VCaP (cell line): ENCODE measurements at regions not wholly inside any gene's neighbourhood (a gene's known extent, or its start where the extent isn't known, plus 50 kb on each side); places are given as distances from the start of the nearest gene placed in this dataset.
"Not testable (repeated sequence)": the region's sequence is repeated elsewhere in the genome, so short reads cannot be mapped to it uniquely, and the experiment has no call there.

ENCODE experiments used
- H3K27ac ChIP-seq: fragments of 450-650 bp; 2 replicates; pipeline ENCODE4 v1.5.1; 2017
- CTCF ChIP-seq: fragments of 450-650 bp; conservative IDR thresholded peaks from 2 replicates; pipeline ENCODE4 v1.5.1; 2017; ENCODE audit warnings: mild to moderate bottlenecking, moderate library complexity

- no peak for TF ChIP-seq CTCF
- H3K27ac ChIP-seq: no peak overlapping the region
Measured at GRCh38 chr3:163521261-163521660, 1557.0 kb downstream of the SI start.

- no peak for TF ChIP-seq CTCF
- no peak overlapping the region for H3K27ac ChIP-seq
Measured at GRCh38 chr3:163518065-163518464, 1560.2 kb downstream of the SI start.

- no peak for TF ChIP-seq CTCF
- no peak overlapping the region for H3K27ac ChIP-seq
Measured at GRCh38 chr3:163513149-163513657, 1565.1 kb downstream of the SI start.

GRCh38 chr3:163508206-163508605, 1570.1 kb downstream of the SI start:
- no peak overlapping the region for H3K27ac ChIP-seq
- no peak for TF ChIP-seq CTCF

GRCh38 chr3:163504974-163505373, 1573.3 kb downstream of the SI start:
- TF ChIP-seq CTCF: no peak
- no peak overlapping the region for H3K27ac ChIP-seq

GRCh38 chr3:163499736-163500219, 1578.5 kb downstream of the SI start:
- H3K27ac ChIP-seq: not testable (repeated sequence)

GRCh38 chr3:163498842-163499735, 1579.2 kb downstream of the SI start:
- not testable (repeated sequence) for H3K27ac ChIP-seq

- H3K27ac ChIP-seq: no peak overlapping the region
Measured at GRCh38 chr3:163491714-163492113, 1586.6 kb downstream of the SI start.

More at GRCh38 chr3:163491714-163492113, 1586.6 kb downstream of the SI start:
- no peak for TF ChIP-seq CTCF
